ENCODE measurements at regions not wholly inside any gene's neighbourhood (a gene's known extent, or its start where the extent isn't known, plus 50 kb on each side); places are given as distances from the start of the nearest gene placed in this dataset.
"Not testable (repeated sequence)": the region's sequence is repeated elsewhere in the genome, so short reads cannot be mapped to it uniquely, and the experiment has no call there.

DNA sequence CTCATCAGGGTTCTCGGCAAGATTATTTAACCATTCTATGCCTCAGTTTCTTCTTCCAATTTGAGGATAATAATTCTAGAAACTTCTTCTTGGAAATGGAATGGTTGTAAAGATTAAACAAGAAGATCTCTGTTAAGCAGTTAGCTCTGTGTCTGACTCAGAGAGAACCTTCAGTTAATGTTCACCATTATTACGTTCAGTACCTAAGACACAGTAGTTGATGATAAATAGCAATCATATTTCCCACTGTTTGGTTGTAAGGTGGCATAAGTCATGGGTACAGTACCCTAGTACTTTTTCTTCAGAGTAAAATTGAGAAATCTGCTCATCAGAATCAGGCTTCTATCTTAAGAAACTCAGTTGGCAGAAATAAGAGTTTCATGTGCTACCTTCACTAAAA, 366.5 kb upstream of the BOD1L1 start:
- DNase-seq: no peak
- no peaks in the 10 kb centered on the region for H3K9me3 ChIP-seq
- H3K4me3 ChIP-seq: no peak overlapping the region
- H3K27me3 ChIP-seq (replicated peaks in 1 of 7): no peaks in the 10 kb centered on the region
- TF ChIP-seq POLR2AphosphoS5 (IDR thresholded peaks at IDR 0.05) (no peak), POLR2A (IDR thresholded peaks at IDR 0.05) (no peak)
- TF ChIP-seq, protein P1, sequence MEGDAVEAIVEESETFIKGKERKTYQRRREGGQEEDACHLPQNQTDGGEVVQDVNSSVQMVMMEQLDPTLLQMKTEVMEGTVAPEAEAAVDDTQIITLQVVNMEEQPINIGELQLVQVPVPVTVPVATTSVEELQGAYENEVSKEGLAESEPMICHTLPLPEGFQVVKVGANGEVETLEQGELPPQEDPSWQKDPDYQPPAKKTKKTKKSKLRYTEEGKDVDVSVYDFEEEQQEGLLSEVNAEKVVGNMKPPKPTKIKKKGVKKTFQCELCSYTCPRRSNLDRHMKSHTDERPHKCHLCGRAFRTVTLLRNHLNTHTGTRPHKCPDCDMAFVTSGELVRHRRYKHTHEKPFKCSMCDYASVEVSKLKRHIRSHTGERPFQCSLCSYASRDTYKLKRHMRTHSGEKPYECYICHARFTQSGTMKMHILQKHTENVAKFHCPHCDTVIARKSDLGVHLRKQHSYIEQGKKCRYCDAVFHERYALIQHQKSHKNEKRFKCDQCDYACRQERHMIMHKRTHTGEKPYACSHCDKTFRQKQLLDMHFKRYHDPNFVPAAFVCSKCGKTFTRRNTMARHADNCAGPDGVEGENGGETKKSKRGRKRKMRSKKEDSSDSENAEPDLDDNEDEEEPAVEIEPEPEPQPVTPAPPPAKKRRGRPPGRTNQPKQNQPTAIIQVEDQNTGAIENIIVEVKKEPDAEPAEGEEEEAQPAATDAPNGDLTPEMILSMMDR (IDR thresholded peaks at IDR 0.05 in 8 of 11, conservative IDR thresholded peaks at IDR 0.05 in 3 of 11): no peak
- no peaks in the 10 kb centered on the region for H3K36me3 ChIP-seq
- whole genome bisulfite sequencing, 5 donors: 91 to 97% (median 94%) methylated on average over 2 of the region's 2 CpGs
- H3K4me1 ChIP-seq: no peaks in the 10 kb centered on the region
- intact Hi-C loops (cut with DNase I; ENCODE audit: low total_unique reads): no loop called here
- no peak overlapping the region for H3K27ac ChIP-seq

DNA sequence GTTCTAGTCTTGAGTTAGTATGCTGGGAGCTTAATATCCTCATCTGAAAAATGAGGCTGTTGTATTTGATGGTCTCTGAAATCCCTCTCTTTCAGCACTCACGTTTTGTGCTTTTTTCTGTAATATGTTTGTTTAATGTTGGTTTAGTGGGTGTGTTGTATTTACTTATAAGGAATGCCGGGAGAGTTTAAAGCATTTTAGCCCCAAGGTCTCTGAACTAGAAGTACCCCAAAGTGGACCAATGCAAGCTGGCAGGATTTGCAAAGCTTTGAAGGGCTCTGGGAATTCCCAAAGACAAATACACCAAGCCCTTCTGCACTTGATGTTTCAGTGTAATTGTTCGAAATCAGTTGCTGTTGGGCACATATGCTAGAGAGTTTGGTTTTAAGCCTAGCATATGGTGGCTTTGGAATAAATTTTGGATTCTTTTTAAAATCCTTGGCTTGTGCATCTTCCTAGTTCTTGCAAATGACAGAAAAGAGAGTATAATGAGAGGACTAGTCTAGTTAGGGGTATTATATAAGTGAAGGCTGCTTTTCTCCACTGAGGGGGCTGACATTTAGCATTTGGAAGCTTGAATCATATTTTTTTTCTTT, 371.4 kb upstream of the BOD1L1 start:
- DNase-seq: no peak
- H3K27ac ChIP-seq: no peak overlapping the region

DNA sequence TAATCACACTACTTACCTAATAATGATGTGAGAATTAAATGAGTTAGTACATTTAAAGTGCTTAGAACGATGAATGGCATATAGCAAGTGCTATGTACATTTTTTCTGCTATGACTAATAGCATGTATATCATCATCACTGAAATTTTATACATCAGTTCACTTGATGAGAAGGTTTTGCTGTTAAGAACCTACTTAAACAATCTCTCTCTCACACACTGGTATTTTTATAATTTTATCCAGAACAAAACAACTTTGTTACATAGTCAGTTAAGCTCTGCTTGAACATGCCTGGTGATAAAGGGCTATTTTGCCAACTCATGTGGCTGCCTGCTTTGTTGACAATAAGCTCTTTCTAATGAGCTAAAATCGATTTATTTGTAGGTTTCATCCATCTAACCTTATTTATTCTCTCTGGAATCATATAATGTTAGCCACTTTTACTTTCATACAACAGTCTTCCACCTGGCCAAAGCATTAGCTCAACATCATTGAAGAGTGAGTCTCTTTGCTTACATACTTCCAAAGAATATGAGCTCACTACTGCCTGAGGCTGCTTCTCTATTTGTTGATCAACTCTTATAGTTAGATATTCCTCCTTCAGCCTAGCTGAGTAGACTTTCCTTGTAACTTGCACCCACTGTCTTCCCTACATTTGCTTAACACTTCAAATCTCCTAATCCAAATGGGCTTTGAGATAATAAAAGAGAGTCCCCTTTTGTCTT, 372.7 kb upstream of the BOD1L1 start:
- TF ChIP-seq POLR2AphosphoS5 (IDR thresholded peaks at IDR 0.05) (no peak), POLR2A (IDR thresholded peaks at IDR 0.05) (no peak)
- Histone ChIP-seq H3K27me3 (replicated peaks in 1 of 7) (no peaks in the 10 kb centered on the region), H3K27ac (no peak overlapping the region), H3K9me3 (peaks cover 0 to 37% (median 29%) of the 10 kb centered on the region in 8 donors), H3K36me3 (no peaks in the 10 kb centered on the region), H3K4me3 (no peak overlapping the region), H3K4me1 (no peaks in the 10 kb centered on the region)
- DNase-seq: no peak
- intact Hi-C loops (cut with DNase I; ENCODE audit: low total_unique reads): no loop called here
- WGBS, 5 donors: 48 to 65% (median 55%) methylated on average over 2 of the region's 2 CpGs

More for the DNA sequence above, 371.4 kb upstream of the BOD1L1 start:
- intact Hi-C loops (cut with DNase I; ENCODE audit: low total_unique reads): no loop called here
- Histone ChIP-seq H3K4me1 (no peaks in the 10 kb centered on the region), H3K9me3 (peaks cover 0 to 34% (median 29%) of the 10 kb centered on the region in 8 donors), H3K27me3 (replicated peaks in 1 of 7) (no peaks in the 10 kb centered on the region), H3K4me3 (no peak overlapping the region), H3K36me3 (no peaks in the 10 kb centered on the region)
- no peak for TF ChIP-seq POLR2A (IDR thresholded peaks at IDR 0.05)
- TF ChIP-seq, protein P1 (IDR thresholded peaks at IDR 0.05 in 8 of 11, conservative IDR thresholded peaks at IDR 0.05 in 3 of 11): no peak
- TF ChIP-seq POLR2AphosphoS5 (IDR thresholded peaks at IDR 0.05): no peak
- 61 to 70% (median 64%) methylated on average over 3 of the region's 3 CpGs for WGBS, 5 donors

DNA sequence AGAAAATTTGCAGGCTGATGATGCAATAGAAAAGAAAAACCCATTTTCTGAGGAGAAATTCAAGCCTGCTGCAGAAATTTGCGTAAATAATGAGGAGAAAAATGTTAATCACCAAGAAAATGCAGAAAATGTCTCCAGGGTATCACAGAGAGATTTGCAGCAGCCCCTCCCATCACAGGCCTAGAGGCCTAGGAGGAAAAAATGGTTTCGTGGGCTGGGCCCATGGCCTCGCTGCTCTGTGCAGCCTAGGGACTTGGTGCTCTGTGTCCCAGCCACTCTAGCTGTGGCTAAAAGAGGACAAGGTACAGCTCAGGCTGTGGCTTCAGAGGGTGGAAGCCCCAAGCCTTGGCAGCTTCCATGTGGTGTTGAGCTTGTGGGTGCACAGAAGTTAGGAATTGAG, 374.8 kb upstream of the BOD1L1 start:
- 67 to 82% (median 75%) methylated on average over 3 of the region's 3 CpGs for WGBS, 5 donors
- H3K27ac ChIP-seq; H3K36me3 ChIP-seq; H3K4me1 ChIP-seq; DNase-seq; intact Hi-C loops (cut with DNase I; ENCODE audit: low total_unique reads); H3K4me3 ChIP-seq; H3K27me3 ChIP-seq (replicated peaks in 1 of 7): not testable (repeated sequence)
- H3K9me3 ChIP-seq: peaks cover 0 to 37% (median 29%) of the 10 kb centered on the region in 8 donors

DNA sequence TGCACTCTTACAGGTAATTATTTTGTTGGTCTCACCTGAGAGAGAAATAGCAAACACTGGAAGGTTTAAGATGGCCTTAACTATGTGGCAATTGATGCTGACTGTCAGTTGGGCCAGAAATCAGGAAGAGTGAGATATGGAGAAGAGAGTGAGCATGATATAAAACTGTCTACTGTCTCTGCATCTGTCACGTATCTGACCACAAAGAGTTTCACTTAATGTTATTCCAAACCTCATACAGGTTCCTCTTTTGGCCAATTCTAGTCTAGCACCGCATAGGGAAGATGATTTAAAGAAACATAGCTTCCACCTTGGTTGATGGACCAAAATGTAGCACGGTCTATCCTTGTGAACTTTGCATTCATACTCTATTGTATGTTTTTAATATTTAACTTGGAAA, 381.0 kb upstream of the BOD1L1 start:
- intact Hi-C loops (cut with DNase I; ENCODE audit: low total_unique reads): no loop called here
- WGBS, 5 donors: 27 to 49% (median 33%) methylated on average over 3 of the region's 3 CpGs
- Histone ChIP-seq H3K27ac (no peak overlapping the region), H3K4me3 (no peak overlapping the region), H3K27me3 (replicated peaks in 1 of 7) (no peaks in the 10 kb centered on the region), H3K36me3 (no peaks in the 10 kb centered on the region), H3K9me3 (peaks cover 0 to 10% (median 4%) of the 10 kb centered on the region in 8 donors), H3K4me1 (no peaks in the 10 kb centered on the region)
- TF ChIP-seq, protein P1 (IDR thresholded peaks at IDR 0.05 in 8 of 11, conservative IDR thresholded peaks at IDR 0.05 in 3 of 11): no peak
- TF ChIP-seq POLR2A (IDR thresholded peaks at IDR 0.05): no peak
- no peak for TF ChIP-seq POLR2AphosphoS5 (IDR thresholded peaks at IDR 0.05)
- no peak for DNase-seq

Measured in spleen (tissue), 11 donors.